ENCODE measurements at regions not wholly inside any gene's neighbourhood (a gene's known extent, or its start where the extent isn't known, plus 50 kb on each side); places are given as distances from the start of the nearest gene placed in this dataset.

GRCh38 chr5:91956738-91957137, 573.6 kb upstream of the ARRDC3 start:
- Histone ChIP-seq H3K79me2 (ENCODE audit: control insufficient read depth, insufficient read depth, low read length) (no peaks in the 10 kb centered on the region), H3K4me1 (ENCODE audit: control insufficient read depth, insufficient read depth, low read length) (no peaks in the 10 kb centered on the region), H3K36me3 (ENCODE audit: control insufficient read depth in 2 of 2, insufficient read depth in 2 of 2, low read length in 1 of 2) (no peaks in the 10 kb centered on the region), H3K4me3 (no peak overlapping the region), H3K27ac (ENCODE audit: control insufficient read depth, insufficient read depth) (no peak overlapping the region), H3K4me2 (ENCODE audit: control insufficient read depth, insufficient read depth) (no peak overlapping the region), H3K9ac (ENCODE audit: control insufficient read depth, insufficient read depth, low read length) (no peak overlapping the region), H3K9me3 (replicated peaks; ENCODE audit: control insufficient read depth, insufficient read depth, low read length) (no peaks in the 10 kb centered on the region), H4K20me1 (ENCODE audit: control insufficient read depth, insufficient read depth) (no peaks in the 10 kb centered on the region), H3K27me3 (replicated peaks in 1 of 2; ENCODE audit: control insufficient read depth in 2 of 2, insufficient read depth in 2 of 2, low read length in 1 of 2) (no peaks in the 10 kb centered on the region), H2AFZ (ENCODE audit: control insufficient read depth, low read depth, low read length) (no peak overlapping the region)
- CTCF ChIA-PET: no interaction called here
- TF ChIP-seq, protein P1, sequence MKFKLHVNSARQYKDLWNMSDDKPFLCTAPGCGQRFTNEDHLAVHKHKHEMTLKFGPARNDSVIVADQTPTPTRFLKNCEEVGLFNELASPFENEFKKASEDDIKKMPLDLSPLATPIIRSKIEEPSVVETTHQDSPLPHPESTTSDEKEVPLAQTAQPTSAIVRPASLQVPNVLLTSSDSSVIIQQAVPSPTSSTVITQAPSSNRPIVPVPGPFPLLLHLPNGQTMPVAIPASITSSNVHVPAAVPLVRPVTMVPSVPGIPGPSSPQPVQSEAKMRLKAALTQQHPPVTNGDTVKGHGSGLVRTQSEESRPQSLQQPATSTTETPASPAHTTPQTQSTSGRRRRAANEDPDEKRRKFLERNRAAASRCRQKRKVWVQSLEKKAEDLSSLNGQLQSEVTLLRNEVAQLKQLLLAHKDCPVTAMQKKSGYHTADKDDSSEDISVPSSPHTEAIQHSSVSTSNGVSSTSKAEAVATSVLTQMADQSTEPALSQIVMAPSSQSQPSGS (IDR thresholded peaks at IDR 0.05; ENCODE audit: low read length): no peak
- no peak for ATAC-seq
- 0% methylated on average over 1 of the region's 1 CpG for WGBS (ENCODE audit: insufficient coverage, insufficient replicate concordance, low lambda C conversion rate, missing lambda C conversion rate)
- intact Hi-C loops (cut with micrococcal nuclease; ENCODE audit: unreplicated experiment): no loop called here
- DNase-seq (ENCODE audit: low read depth, low spot score): no peak
- FAIRE-seq: no peak
- POLR2A ChIA-PET: no interaction called here
- SMC1A ChIA-PET (ENCODE audit: uncharacterized antibody, unreplicated experiment): no interaction called here
- in situ Hi-C loops (cut with MboI): no loop called here
- no TSS peak for BruUV-seq (replicated peaks)
- RAD21 ChIA-PET (ENCODE audit: unreplicated experiment): no interaction called here

DNA sequence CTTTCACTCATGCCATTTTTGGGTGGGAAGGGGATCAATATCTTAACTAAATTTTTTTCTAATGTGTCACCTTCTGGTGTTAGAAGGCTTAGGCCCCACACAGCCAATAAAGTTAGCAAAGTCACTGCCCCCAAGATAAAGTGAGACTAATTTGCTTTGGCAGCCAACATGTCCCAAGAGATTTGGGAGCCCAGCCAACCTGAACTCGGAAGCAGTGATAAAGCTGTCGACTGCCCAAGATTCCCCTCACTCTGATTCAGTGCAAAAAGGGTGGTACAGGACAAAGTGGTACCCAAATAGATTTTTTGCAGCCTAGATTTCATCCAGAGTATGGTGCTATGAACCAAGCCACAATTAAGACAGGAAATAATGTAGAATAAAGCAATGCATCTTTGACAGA, 572.5 kb upstream of the ARRDC3 start:
- H3K9me3 ChIP-seq (replicated peaks; ENCODE audit: control insufficient read depth, insufficient read depth, low read length): no peaks in the 10 kb centered on the region
- BruUV-seq (replicated peaks): no TSS peak
- TF ChIP-seq BACH1 (IDR thresholded peaks at IDR 0.05; ENCODE audit: borderline replicate concordance) (no peak), ZNF217 (IDR thresholded peaks at IDR 0.05) (no peak), KAT2A (conservative IDR thresholded peaks at IDR 0.05; ENCODE audit: control insufficient read depth, low read depth, low read length) (no peak), NR2F1 (conservative IDR thresholded peaks at IDR 0.05) (no peak), MTA2 (IDR thresholded peaks at IDR 0.05; ENCODE audit: low read depth) (no peak), SP1 (IDR thresholded peaks at IDR 0.05; ENCODE audit: low read depth, low read length) (no peak), CBX5 (IDR thresholded peaks at IDR 0.05; ENCODE audit: low read depth) (no peak), SREBF1 (IDR thresholded peaks at IDR 0.05; ENCODE audit: low read length) (no peak), RBBP5 (conservative IDR thresholded peaks at IDR 0.05) (no peak), SREBF2 (IDR thresholded peaks at IDR 0.05; ENCODE audit: low read length) (no peak)
- TF ChIP-seq, protein P2, sequence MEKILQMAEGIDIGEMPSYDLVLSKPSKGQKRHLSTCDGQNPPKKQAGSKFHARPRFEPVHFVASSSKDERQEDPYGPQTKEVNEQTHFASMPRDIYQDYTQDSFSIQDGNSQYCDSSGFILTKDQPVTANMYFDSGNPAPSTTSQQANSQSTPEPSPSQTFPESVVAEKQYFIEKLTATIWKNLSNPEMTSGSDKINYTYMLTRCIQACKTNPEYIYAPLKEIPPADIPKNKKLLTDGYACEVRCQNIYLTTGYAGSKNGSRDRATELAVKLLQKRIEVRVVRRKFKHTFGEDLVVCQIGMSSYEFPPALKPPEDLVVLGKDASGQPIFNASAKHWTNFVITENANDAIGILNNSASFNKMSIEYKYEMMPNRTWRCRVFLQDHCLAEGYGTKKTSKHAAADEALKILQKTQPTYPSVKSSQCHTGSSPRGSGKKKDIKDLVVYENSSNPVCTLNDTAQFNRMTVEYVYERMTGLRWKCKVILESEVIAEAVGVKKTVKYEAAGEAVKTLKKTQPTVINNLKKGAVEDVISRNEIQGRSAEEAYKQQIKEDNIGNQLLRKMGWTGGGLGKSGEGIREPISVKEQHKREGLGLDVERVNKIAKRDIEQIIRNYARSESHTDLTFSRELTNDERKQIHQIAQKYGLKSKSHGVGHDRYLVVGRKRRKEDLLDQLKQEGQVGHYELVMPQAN (conservative IDR thresholded peaks at IDR 0.05): no peak
- TF ChIP-seq, protein P3, sequence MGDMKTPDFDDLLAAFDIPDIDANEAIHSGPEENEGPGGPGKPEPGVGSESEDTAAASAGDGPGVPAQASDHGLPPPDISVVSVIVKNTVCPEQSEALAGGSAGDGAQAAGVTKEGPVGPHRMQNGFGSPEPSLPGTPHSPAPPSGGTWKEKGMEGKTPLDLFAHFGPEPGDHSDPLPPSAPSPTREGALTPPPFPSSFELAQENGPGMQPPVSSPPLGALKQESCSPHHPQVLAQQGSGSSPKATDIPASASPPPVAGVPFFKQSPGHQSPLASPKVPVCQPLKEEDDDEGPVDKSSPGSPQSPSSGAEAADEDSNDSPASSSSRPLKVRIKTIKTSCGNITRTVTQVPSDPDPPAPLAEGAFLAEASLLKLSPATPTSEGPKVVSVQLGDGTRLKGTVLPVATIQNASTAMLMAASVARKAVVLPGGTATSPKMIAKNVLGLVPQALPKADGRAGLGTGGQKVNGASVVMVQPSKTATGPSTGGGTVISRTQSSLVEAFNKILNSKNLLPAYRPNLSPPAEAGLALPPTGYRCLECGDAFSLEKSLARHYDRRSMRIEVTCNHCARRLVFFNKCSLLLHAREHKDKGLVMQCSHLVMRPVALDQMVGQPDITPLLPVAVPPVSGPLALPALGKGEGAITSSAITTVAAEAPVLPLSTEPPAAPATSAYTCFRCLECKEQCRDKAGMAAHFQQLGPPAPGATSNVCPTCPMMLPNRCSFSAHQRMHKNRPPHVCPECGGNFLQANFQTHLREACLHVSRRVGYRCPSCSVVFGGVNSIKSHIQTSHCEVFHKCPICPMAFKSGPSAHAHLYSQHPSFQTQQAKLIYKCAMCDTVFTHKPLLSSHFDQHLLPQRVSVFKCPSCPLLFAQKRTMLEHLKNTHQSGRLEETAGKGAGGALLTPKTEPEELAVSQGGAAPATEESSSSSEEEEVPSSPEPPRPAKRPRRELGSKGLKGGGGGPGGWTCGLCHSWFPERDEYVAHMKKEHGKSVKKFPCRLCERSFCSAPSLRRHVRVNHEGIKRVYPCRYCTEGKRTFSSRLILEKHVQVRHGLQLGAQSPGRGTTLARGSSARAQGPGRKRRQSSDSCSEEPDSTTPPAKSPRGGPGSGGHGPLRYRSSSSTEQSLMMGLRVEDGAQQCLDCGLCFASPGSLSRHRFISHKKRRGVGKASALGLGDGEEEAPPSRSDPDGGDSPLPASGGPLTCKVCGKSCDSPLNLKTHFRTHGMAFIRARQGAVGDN (IDR thresholded peaks at IDR 0.05): no peak

More for the DNA sequence above, 572.5 kb upstream of the ARRDC3 start:
- Histone ChIP-seq H3K9ac (ENCODE audit: control insufficient read depth, insufficient read depth, low read length) (no peak overlapping the region), H2AFZ (ENCODE audit: control insufficient read depth, low read depth, low read length) (no peak overlapping the region), H3K4me2 (ENCODE audit: control insufficient read depth, insufficient read depth) (no peak overlapping the region), H3K36me3 (ENCODE audit: control insufficient read depth in 2 of 2, insufficient read depth in 2 of 2, low read length in 1 of 2) (no peaks in the 10 kb centered on the region), H3K27ac (ENCODE audit: control insufficient read depth, insufficient read depth) (no peak overlapping the region), H3K4me1 (ENCODE audit: control insufficient read depth, insufficient read depth, low read length) (no peaks in the 10 kb centered on the region), H4K20me1 (ENCODE audit: control insufficient read depth, insufficient read depth) (no peaks in the 10 kb centered on the region), H3K79me2 (ENCODE audit: control insufficient read depth, insufficient read depth, low read length) (no peaks in the 10 kb centered on the region), H3K27me3 (replicated peaks in 1 of 2; ENCODE audit: control insufficient read depth in 2 of 2, insufficient read depth in 2 of 2, low read length in 1 of 2) (no peaks in the 10 kb centered on the region), H3K4me3 (no peak overlapping the region)
- FAIRE-seq (no peak), DNase-seq (ENCODE audit: low read depth, low spot score) (no peak), ATAC-seq (peak; percentile 31)
- intact Hi-C loops (cut with micrococcal nuclease; ENCODE audit: unreplicated experiment): no loop called here
- CTCF ChIA-PET: no interaction called here
- in situ Hi-C loops (cut with MboI): no loop called here
- RAD21 ChIA-PET (ENCODE audit: unreplicated experiment): interaction anchor here (0.5 kb wide), 1 partner anchor 94 kb away, joined by 3 read pairs; no protein-coding TSS in a partner anchor
- SMC1A ChIA-PET (ENCODE audit: uncharacterized antibody, unreplicated experiment): no interaction called here
- 2% methylated on average over 2 of the region's 2 CpGs for WGBS (ENCODE audit: insufficient coverage, insufficient replicate concordance, low lambda C conversion rate, missing lambda C conversion rate)
- POLR2A ChIA-PET: no interaction called here

Data from GM12878 (cell line).